C4-2B (cell line): ENCODE measurements at regions not wholly inside any gene's neighbourhood (a gene's known extent, or its start where the extent isn't known, plus 50 kb on each side); places are given as distances from the start of the nearest gene placed in this dataset.

ENCODE experiments used
- CTCF ChIP-seq: fragments of 450-650 bp; conservative IDR thresholded peaks from 2 replicates; pipeline ENCODE4 v1.5.1; 2017; ENCODE audit warnings: mild to moderate bottlenecking
- ZFX ChIP-seq: fragments of 450-650 bp; IDR thresholded peaks from 2 replicates; pipeline ENCODE4 v1.6.1; 2017

DNA sequence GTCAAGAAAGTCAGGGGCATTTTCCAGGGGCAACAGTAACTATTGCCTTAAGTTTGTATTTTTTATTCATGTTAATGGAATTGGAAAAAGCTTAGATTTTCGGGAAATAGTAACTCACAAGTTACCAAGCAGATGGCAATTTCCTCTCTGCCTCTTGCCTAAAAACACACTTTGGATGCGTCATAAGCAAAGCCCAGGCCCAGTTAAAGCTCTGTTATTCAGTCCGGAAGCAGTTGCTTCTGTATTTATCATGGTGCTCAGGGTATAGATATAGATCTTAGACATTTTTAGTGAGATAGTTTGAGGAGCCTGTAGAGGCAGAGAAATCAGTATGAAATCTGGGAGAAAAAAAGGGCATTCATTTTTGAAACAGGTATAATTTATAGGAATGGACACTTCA, 260.3 kb upstream of the TNC start:
- TF ChIP-seq CTCF (no peak), ZFX (no peak)
